Panc1 (cell line): ENCODE measurements at regions not wholly inside any gene's neighbourhood (a gene's known extent, or its start where the extent isn't known, plus 50 kb on each side); places are given as distances from the start of the nearest gene placed in this dataset.

Experiments
- POLR2AphosphoS5 ChIP-seq: IDR thresholded peaks from 2 replicates; pipeline ENCODE4 v1.6.1; 2012; ENCODE audit warnings: mild to moderate bottlenecking, low read depth, low read length, moderate library complexity
- TF ChIP-seq, protein P1 (sequence below): fragments of 450-650 bp; IDR thresholded peaks from 2 replicates; pipeline ENCODE4 v1.5.1; 2017; ENCODE audit warnings: mild to moderate bottlenecking

DNA sequence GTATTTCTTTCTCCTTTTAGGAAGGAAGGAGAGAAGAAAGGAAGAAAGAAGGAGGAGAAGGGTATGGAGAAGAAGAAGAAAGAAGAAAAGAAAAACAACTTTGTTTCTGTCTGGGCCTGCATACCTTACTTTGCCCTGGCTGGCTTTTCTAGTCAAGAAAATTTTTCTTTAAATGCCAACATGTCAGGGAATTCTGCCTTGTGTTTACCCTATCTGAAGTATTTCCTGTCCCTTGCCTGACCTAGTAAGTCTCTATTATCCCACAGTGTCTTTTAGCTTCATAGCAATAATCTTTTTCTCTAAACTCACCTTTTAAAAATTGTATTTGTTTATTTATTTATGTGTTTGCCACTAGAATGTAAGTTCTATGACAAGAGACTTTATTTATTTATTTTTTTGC, 1864.1 kb downstream of the EFNA5 start:
- TF ChIP-seq, protein P1, sequence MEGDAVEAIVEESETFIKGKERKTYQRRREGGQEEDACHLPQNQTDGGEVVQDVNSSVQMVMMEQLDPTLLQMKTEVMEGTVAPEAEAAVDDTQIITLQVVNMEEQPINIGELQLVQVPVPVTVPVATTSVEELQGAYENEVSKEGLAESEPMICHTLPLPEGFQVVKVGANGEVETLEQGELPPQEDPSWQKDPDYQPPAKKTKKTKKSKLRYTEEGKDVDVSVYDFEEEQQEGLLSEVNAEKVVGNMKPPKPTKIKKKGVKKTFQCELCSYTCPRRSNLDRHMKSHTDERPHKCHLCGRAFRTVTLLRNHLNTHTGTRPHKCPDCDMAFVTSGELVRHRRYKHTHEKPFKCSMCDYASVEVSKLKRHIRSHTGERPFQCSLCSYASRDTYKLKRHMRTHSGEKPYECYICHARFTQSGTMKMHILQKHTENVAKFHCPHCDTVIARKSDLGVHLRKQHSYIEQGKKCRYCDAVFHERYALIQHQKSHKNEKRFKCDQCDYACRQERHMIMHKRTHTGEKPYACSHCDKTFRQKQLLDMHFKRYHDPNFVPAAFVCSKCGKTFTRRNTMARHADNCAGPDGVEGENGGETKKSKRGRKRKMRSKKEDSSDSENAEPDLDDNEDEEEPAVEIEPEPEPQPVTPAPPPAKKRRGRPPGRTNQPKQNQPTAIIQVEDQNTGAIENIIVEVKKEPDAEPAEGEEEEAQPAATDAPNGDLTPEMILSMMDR = no peak
- no peak for TF ChIP-seq POLR2AphosphoS5
